SKM-1 (cell line): ENCODE measurements at regions not wholly inside any gene's neighbourhood (a gene's known extent, or its start where the extent isn't known, plus 50 kb on each side); places are given as distances from the start of the nearest gene placed in this dataset.

ENCODE experiments used
- DNase-seq: peaks from one replicate; lab custom pipeline; 2025; ENCODE audit not compliant: unreplicated experiment; lab: John Stamatoyannopoulos, UW

DNA sequence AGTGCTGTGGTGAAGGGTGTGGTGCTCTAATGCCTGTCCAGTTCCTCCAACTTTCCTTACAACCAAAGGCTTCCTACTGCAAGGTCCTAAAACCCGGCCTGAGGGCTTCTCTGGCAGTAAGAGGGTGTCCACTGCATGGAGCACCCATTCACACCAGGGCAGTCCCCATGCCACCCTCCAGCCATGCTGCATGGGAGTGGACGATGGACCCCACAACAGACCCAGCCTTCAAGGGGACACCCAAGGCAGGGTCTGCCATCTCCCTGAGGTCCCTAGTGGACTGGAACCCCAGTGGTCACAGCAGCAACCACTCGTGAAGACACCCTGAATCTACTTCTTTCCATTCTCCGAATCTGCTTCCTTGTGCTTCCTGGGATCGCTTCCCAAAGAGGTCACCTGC, 117.6 kb upstream of the SOX1 start:
- DNase-seq = no peak

DNA sequence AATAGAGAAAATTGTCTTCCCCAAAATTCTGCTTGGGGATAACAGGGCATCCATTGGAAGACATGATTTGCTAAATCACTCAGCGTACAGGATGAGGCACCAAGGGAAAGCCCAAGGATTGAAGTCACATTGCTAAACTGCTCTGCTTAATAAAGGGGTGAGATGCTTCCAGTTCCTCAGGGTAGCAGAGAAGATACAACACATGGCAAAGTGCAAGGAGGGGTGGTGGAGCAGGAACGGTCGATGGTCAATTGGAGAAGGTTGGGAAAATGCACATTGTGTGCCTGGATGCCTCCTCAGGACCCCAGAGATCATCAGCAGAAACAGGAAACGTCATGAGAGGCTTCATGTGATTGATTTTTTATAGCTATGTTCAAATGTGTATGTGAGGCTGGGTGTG, 116.3 kb upstream of the SOX1 start:
- no peak for DNase-seq

DNA sequence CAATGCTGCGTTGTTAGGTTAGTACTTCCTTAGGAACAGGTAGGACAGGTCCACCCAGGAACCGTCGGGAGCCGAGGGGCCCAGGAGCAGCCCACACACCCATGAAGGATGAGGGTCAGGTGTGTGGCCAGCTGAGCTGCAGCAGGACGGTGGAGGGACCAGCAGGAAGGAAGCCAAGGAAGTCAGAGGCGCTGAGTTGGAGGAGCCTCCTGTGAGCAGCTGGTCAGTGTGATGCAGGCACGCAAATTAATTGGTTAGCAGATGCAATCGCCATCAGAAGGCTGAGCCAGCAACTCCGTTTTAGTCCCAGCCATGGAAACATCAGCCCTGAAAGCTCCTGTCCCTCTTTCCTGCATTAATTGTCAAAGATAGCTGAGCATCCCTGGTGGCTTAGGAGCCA, 114.9 kb upstream of the SOX1 start:
- no peak for DNase-seq

DNA sequence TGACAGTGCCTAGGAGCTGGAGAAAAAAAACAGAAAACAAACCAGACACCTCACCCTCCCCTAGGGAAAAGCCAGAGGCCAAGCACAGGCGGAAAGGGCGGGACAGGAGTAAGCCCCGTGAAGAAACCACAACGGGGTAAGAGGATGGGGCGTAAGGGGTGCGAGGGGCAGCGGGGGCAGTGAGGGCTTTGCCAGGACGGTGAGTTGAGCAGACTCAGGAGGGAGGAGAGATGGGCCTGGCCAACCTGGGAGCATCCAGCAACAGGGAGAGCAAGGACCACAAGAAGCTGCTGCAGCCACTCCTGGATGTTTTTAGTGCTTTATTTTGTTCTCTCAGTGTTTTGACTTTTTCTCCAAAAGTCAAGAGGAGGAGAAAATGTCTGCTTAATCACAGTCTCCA, 114.1 kb upstream of the SOX1 start:
- no peak for DNase-seq

DNA sequence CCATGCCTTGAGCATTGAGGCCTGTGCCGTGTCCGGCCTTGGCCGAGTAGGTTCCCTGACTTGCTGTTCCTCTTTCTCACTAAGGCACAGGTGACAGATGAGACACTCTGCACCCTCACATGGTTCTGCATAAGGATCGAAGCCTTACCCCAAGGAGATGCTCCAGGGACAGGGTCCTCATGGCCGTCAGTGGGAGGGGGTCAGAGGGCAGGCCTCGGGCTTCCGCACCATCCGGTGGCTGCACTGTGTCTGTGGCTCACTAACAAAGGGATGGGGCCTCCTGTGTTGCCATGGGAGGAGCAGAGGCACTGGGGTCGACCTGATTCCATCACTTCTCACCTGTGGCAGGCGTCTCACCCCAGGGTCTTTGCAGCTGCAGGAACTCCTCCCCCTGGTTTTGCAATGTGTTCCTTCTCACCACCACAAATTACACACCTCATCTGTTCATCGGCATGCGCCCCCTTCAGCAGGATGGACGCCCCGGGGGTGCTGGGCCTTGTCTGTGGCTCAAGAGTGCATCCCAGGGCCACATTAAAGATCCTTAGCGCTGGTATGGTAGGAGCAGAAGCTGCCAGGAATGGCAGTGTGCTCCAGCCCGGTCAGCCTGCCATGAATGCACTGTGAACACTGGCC, 113.3 kb upstream of the SOX1 start:
- DNase-seq = no peak

DNA sequence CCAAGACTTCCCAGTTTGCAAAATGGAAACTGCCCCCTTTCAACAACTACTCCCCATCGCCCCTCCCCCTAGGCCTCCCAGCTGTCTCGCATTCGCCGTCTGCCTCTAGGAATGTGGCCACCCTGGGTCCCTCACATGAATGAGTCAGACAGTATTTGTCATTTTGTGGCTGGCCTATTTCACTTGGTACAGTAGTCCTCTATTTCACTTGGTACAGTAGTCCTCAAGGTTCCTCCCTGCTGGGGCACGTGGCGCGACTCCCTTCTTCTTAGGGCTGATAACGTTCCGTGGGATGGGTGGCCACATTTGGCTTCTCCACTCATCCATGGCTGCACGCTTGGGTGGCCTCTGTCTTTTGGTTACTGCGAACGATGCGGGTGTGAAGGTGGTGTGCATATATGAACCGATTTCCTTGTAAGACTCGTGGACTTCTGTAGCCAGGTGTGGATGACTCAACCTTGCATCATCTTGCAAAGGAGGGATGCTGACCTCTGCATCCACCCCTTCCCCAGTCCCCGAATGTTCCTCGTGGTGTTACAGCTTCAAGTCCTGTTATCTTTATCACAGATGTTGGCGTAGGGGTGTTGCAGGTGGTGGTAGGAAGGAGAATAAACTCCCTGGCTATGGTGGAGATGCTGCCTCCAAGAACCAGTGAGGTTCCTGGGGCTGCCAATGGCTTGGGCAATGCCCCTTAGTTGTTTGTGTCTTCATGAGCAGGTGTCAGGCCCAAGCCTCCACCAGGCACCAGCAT, 112.1 kb upstream of the SOX1 start:
- no peak for DNase-seq

DNA sequence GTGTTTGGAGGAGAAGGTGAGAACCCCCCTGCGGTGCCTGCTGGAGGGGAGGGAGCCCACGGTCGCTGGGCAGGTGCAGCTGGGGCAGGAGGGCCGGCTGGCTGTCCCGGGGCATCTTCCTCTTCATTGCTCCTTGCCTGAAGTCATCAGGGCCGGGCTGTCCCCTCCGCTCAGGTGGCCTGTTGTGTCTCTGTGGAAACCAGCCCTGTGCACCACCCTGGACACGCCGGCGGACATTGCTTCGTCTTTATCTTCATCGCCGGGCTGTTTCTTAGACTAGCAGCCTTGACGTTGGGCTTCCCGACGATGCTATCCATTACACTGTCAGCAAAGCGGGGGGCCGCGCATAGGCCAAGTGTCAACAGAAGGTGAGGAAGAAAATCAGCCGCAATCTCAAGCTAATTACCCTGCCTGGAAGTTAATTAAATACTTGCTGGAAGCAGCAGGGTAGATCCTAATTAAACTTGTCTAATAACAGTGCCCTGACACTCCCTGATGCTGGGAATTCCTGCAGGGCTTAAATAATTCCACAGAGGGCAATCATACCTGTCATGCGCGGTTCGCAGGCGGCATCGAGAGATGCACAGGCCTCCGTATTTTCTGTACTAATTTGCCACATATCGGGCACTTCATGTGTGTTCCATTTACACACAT, 111.4 kb upstream of the SOX1 start:
- DNase-seq = no peak

DNA sequence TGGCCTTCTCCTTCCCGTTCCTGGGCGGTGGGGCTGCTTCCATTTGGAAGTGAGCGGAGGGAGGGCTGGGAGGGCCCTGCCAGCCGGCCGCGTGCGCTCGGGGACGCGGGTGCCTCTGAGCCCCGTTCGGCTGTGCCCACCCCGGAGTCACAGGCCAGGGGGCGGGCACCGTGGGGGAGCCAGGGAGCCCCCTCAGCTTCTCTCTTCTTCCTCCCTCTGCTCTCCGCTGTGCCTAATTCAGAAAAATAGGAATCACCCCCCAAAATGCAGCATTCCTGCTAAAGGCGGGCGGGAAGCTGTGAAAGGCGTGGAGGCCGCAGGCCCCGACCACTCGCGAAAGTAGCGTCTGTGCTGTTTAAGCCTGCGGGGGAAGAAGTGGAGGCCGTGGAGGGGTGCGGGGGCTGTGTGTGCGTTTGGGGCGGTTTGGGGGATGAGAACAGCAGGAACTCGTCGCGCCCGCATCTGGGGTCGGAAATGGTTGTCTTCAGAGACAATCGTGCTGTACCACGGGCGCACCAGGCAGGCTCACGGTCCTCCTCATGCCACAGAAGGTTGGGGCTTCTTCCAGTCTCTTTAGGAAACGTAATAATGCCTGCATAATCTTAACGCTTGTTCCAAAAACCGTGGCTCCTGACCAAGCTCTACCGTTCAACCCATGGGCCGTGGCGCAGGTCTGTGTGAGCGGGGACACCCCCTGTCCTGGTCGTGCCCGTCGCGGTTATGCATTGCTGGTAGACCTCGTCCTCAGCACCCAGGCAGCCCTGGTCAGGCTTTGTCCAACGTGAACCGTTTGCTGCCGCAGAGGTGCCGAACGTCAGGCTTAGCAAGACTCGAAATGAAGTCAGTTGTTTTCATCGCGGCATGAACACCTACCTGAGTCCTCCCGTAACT, 110.4 kb upstream of the SOX1 start:
- DNase-seq = no peak

DNA sequence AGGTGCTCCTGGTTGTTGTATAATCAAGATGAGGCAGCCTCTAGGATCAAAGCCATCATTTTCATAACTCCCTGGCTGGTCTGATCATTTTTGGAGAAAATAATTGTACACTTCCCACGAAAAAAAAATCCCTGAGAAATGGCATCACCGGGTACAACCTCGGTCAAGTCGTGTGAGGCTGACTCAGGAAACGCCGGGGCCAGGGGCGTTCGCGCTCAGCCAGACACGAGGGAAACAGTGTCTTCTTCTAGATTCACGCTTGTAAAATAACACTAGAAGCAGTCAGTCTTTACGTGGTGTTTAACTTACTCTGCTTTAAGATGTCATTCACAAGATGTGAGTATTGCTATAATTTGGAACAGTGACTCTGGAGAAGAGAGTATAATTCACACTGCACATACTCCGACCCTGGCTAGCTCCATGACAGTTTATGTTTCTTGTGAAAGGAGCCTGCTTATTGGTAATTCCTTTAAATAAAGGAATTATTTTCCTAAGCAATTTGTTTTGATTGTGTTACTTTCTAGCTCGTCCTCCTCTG, 109.0 kb upstream of the SOX1 start:
- no peak for DNase-seq

DNA sequence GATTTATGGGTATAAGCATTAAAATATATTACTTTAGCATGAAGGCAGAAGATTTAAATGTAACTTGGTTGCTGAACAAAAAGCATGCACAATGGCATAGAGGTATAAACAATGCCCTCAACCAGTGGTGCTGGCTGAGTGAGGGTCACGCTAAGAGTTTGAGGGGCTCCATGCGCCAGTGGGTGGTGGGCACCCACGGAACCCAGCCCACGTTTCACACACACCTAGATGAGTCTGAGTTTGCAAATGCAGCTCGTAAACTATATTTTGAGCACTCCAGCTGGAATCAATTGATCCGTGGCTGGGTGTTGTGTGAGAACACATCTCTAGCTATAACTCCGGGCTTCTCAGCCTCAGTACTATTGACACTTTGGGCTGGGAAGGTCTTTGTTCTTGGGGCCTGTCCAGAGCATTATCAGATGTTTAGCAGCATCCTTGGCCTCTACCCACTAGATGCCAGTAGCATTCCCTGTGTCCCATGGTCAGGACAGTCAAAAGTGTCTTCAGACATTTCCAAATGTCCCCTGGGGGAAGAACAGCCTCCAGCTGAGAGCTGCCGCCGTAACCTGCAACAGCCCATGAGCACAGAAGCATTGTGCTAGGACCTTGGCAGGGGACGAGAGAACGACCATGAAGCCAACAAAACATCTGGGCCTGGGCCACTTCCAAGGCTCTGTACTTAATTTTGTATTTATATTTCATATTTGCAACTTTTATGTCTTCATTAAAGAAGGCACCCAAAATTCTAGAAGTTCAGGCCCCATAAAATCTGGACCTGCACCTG, 108.1 kb upstream of the SOX1 start:
- no peak for DNase-seq

DNA sequence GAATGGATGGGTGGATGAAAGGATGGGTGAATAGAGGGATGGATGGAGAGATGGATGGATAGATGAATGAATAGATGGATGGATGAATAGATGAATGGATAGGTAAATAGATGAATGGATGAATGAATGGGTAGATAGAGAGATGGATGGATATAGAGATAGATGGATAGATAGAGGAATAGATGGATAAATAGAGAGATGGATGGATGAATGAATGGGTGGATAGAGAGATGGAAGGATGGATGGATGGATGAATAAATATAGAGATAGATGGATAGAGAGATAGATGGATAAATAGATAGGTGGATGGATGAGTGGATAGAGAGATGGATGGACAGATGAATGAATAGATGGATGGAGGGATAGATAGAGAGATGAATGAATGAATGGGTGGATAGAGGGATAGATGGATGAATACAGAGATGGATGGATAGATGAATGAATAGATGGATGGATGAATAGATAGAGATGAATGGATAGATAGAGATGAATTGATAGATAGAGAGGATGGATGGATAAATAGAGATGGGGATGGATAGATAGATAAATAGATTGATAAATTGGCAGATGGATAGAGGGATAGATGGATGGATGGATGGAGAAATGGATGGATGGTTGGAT, 106.7 kb upstream of the SOX1 start:
- no peak for DNase-seq

DNA sequence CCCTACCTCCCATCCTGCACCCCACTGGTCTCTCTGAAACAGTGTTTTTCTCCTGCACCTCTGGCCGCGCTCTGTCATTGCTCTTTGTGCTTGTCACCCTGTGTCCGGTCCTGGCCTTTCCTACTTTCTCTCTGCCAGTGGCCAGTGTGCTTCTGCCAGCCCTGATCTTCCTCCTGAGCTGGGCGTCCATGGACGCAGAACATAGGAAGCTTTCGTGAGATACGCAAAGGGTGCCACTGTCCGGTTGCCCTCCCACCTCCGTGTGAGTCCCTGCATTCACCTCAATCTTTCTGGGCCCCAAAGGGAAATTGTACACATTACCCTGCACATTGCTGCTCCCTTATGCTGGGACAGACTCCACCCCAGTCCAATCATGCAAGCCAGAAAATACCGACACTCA, 105.7 kb upstream of the SOX1 start:
- DNase-seq = no peak

DNA sequence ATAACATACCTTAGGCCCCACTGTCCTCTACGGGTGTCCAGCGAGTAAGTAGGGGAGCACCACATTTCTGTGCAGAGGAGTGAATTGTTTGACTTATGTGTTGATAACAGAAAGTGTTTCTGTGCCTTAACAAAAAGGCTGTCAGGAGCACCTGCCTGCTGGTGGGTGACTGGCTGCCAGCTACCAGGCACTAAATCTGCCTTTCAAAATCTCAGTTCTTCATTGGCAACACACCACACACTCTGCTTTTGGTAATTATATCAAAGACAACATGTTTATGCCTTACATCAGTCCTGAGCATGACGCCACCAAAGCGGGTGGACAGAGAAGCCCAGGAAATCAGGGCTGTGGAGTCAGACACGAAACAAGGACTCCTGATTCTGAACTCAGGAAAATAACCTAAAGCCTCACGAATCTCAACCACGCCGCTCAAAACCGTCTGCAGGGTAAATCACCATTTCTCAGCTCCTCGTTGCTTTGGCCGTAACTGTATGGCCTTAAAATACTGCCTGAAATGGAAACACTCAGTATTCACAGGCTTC, 105.2 kb upstream of the SOX1 start:
- DNase-seq = no peak

DNA sequence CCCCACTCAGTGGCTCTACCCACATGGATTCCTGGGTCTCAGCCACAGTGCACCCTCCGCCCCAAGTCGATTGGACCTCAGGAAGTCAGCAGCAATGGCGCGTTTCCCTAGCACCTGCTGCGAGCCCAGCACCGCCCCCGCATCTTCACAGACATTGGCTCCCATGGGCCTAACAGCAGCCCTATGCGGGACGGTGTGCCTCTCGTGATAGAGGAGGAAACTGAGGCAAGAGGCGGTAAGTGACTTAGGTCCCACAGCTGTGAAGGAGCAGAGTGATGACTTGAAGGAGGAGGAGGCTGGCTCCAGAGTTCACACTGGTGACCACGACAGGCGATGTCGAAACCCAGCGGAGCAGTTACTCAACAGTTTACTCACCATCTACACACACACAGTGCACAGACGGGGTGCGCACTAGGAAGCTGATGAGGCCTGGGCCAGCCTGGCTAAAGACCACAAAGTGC, 104.5 kb upstream of the SOX1 start:
- DNase-seq = peak; percentile 22

DNA sequence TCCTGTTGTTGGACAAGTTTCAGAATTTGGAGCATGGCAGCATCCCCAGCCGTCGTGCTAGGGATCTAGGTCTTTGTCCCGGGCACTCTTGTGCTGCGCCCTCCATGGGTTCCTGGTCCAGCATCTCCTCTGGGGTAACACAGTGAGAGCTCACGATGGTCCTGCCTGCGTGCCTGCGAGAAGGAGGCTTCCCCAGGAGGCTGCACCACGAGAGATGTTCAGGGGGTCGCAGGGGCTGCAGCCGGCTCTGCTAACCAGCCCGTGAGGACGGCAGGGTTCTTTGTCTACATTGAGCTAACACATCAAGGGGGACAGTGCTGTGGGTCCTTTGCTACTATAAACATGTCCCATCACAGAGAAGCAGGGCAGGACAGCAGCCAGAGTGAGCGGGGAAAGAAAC, 103.9 kb upstream of the SOX1 start:
- no peak for DNase-seq

DNA sequence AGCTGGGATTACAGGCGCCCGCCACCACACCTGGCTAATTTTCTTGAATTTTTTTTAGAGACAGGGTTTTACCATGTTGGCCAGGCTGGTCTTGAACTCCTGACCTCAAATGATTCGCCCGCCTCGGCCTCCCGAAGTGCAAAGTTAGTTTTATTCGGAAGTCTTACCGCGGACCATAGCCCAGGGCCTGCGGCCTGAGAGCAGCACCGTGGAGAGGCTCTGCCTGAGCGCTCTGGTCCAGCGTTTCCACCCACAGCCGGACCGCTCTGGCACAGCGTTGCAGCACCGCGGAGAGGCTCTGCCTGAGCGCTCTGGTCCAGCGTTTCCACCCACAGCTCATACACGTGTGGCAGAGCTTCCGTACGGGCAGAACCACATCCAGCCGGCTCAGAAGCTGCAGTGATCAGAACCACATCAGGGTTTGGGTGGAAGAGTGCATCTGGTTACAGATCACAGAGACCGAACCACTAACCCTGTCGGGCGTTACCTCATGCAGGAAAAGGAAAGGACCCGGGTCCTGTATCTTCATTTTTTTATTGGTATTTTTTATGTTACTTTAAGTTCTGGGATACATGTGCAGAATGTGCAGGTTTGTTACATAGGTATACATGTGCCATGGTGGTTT, 102.4 kb upstream of the SOX1 start:
- DNase-seq = no peak

DNA sequence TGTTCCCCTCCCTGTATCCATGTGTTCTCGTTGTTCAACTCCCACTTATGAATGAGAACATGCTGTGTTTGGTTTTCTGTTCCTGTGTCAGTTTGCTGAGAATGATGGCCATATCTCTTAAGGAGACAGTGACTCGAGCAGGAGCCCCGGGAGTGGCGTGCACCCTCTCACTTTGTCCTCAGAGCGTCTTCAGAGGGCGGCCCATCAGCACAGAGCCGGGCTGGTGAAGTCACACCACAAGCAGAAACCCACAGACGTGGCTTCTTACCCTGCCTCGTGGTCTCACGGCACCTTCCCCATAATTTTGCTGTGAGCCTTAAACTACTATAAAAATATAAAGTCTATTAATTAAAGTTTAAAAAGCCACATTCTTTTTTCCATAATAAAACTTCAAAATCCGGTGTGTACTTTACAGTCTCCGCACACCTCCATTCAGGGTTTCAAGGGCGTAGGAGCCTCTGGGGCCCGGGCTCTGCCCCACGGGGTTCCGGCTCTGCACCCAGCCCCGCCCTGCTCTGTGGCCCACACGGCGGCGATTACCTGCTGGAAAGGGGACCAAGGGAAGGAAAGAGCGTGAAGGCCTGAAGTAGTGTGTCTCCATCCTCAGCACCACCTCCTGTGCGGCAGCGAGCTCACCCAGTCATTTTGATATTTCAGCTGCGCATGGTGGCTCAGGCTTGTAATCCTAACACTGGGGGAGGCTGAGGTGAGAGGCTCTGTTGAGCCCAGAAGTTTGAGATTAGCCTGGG, 101.3 kb upstream of the SOX1 start:
- no peak for DNase-seq

DNA sequence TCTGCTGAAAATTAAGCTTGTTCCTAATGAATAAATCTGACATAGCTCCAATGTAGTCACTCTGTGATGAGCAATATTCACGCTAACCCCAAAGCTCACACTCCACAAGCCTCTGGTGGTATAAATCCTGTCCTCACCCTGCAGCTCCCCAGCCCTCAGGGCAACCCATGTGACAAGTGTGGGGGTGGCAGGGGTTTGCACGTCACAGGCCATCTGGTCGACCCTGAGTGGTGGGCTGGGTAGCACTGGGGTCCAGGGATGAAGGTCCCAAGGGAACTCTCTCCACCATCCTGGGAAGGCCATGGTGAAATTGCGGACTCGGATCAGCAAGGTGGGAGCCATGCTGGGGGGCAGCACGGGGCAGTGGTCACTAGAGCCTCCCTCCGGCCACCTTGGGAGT, 100.0 kb upstream of the SOX1 start:
- no peak for DNase-seq
